ENCODE measurements at regions not wholly inside any gene's neighbourhood (a gene's known extent, or its start where the extent isn't known, plus 50 kb on each side); places are given as distances from the start of the nearest gene placed in this dataset.

- no peaks in the 10 kb centered on the region for H4K20me1 ChIP-seq
- H3K27ac ChIP-seq = no peak overlapping the region
- H3K36me3 ChIP-seq = no peaks in the 10 kb centered on the region
- no peak overlapping the region for H3K4me3 ChIP-seq
- no peak overlapping the region for H3K9ac ChIP-seq
- H3K27me3 ChIP-seq = no peaks in the 10 kb centered on the region
- H3K4me1 ChIP-seq = peaks cover 10% of the 10 kb centered on the region
- no peak overlapping the region for H3K4me2 ChIP-seq
- no peak for TF ChIP-seq Cebpa-rat (IDR thresholded peaks at IDR 0.05)
- no peaks in the 10 kb centered on the region for H3K9me3 ChIP-seq
These were observed 276.8 kb upstream of the SESN3 start for GRCh38 chr11:95507794-95508193.

DNA sequence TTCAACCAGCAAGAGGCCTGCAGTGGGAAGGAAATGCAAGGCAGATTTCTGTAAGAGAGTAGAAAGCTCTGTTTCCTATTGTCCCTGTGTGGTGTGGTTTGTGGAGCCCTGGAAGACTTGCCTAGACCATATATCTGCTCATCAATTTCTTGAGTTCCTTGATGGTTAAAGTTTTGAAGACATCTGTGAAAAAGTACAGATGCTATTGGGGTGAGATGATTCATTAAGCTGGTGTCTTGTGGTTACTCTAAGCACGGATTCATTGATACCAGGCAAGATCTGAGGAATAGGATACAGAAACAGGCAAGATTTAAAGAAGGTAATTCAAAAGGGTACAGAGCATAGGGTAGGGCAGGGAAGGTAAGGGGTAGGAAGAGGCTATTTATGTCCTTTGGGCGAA is 275.8 kb upstream of the SESN3 start:
- Histone ChIP-seq H4K20me1 (no peaks in the 10 kb centered on the region), H3K4me1 (peaks cover 10% of the 10 kb centered on the region), H3K4me3 (no peak overlapping the region), H3K27me3 (no peaks in the 10 kb centered on the region), H3K9me3 (no peaks in the 10 kb centered on the region), H3K36me3 (no peaks in the 10 kb centered on the region), H3K9ac (no peak overlapping the region), H3K4me2 (no peak overlapping the region), H3K27ac (no peak overlapping the region)
- no peak for TF ChIP-seq Cebpa-rat (IDR thresholded peaks at IDR 0.05)

DNA sequence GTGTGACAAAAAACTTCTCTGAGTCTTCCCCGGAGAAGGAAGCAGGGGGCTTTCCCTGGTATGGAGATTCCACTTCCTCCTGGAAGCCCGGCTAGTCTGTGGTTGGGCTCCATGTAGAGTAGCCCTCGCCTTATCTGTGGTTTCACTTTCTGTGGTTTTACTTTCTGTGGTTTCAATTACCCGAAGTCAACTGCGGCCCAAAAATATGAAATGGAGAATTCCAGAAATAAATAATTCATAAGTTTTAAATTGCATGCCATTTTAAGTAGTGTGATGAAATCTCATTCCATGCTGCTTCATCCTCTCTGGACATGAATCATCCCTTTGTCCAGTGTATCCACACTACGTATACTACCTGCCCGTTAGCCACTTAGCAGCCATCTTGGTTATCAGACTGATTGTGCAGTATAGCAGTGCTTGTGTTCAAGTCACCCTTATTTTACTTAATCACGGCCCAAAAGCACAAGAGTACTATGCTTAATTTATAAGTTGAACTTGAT is 275.0 kb upstream of the SESN3 start:
- Histone ChIP-seq H3K4me2 (peak overlapping the region; percentile 38), H3K36me3 (no peaks in the 10 kb centered on the region)

DNA sequence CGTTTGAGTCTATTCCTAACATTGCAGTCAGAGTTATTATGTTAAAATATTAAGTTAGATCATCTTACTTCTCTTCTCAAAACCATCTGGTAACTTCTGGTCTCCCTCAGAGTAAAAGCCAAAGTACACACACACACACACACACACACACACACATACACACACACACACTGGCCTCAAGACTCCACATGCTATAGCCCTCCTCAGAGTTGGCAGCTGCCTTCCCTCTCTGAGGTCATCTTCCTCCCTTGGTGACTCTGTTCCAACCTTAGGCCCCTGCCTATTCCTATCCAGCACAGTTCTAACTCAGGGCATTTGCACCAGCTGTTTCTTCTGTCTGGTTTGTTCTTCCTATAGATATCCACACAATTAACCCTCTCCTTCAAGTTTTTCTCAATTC is 272.0 kb upstream of the SESN3 start:
- no peak for TF ChIP-seq Cebpa-rat (IDR thresholded peaks at IDR 0.05)

More for the DNA sequence above, 275.0 kb upstream of the SESN3 start:
- Histone ChIP-seq H4K20me1 (no peaks in the 10 kb centered on the region), H3K4me1 (peaks cover 10% of the 10 kb centered on the region), H3K4me3 (no peak overlapping the region), H3K27ac (no peak overlapping the region), H3K27me3 (no peaks in the 10 kb centered on the region), H3K9me3 (no peaks in the 10 kb centered on the region), H3K9ac (no peak overlapping the region)
- no peak for TF ChIP-seq Cebpa-rat (IDR thresholded peaks at IDR 0.05)

DNA sequence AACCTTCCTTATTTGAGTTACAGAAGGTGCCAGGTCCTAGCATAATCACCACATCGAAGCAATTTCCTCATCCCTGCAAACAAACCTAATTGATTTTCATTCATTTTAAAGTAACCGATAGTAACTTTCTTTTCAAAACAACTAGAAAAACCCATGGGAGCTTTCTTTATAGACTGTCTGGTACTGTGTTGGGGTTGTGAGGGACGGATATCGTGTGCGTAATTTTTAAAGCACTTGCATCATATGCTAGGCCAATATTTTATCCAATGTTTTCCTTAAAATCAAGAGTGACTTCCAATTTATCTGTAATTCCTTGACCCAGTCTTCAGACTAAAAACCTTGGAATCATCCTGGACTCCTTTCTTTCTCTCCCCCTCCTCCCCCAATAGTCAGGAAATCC is 271.5 kb upstream of the SESN3 start:
- H3K4me1 ChIP-seq = peaks cover 10% of the 10 kb centered on the region
- H3K36me3 ChIP-seq = no peaks in the 10 kb centered on the region
- no peak overlapping the region for H3K9ac ChIP-seq
- H3K27me3 ChIP-seq = no peaks in the 10 kb centered on the region
- no peak overlapping the region for H3K4me3 ChIP-seq
- H3K27ac ChIP-seq = no peak overlapping the region
- no peak overlapping the region for H3K4me2 ChIP-seq
- TF ChIP-seq Cebpa-rat (IDR thresholded peaks at IDR 0.05) = no peak
- no peaks in the 10 kb centered on the region for H4K20me1 ChIP-seq
- no peaks in the 10 kb centered on the region for H3K9me3 ChIP-seq

More for the DNA sequence above, 272.0 kb upstream of the SESN3 start:
- H3K4me1 ChIP-seq = peaks cover 10% of the 10 kb centered on the region
- H3K27ac ChIP-seq = no peak overlapping the region
- H3K9ac ChIP-seq = no peak overlapping the region
- no peaks in the 10 kb centered on the region for H3K36me3 ChIP-seq
- H3K9me3 ChIP-seq = no peaks in the 10 kb centered on the region
- no peaks in the 10 kb centered on the region for H4K20me1 ChIP-seq
- H3K4me2 ChIP-seq = no peak overlapping the region
- H3K4me3 ChIP-seq = no peak overlapping the region
- no peaks in the 10 kb centered on the region for H3K27me3 ChIP-seq

DNA sequence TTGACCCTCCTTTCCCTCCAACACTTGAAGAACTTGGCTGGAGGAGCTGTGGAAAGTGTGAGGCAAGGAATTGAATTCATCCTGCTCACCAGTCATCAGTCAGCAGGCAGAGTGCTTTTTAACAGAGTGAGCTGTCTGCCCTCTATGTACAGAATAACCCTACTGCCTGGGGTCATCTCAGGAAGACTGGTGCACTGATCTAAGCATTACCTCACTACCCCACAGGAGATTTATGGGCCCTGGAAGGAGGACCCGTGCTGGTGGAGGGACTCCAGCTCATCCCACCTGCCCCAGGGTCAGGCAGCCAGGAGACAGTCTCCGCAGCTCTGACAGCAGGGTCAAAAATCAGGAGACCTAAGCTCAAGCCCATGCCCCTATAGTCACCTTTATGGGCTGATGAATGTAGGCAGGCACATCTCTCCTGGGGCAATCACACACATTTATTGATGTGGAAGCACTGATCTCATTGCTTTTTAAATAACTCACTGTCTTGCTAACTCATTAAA is 270.8 kb upstream of the SESN3 start:
- H3K9ac ChIP-seq = no peak overlapping the region
- H3K27ac ChIP-seq = no peak overlapping the region
- no peaks in the 10 kb centered on the region for H3K9me3 ChIP-seq
- H3K36me3 ChIP-seq = no peaks in the 10 kb centered on the region
- no peak overlapping the region for H3K4me3 ChIP-seq
- peaks cover 10% of the 10 kb centered on the region for H3K4me1 ChIP-seq
- no peaks in the 10 kb centered on the region for H3K27me3 ChIP-seq
- no peak for TF ChIP-seq Cebpa-rat (IDR thresholded peaks at IDR 0.05)
- H3K4me2 ChIP-seq = no peak overlapping the region
- H4K20me1 ChIP-seq = no peaks in the 10 kb centered on the region

DNA sequence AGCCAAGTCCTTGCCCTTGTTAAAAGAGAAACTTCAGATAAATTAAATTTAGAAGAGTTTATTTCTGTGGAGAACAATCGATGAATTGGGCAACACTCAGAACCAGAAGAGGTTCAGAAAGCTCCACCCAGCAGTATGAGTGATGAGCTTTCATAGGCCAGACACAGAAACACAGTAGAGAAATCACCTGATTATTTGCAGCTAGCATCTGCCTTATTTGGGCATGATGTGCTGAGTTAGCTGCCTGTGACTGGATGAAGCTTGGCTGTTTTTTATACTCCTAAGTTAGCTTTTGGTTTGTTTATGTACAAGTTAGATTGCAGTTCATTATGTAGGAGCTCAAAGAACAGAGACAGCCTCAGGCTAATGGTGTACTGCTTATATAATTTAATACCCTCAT is 269.5 kb upstream of the SESN3 start:
- Histone ChIP-seq H3K4me1 (no peaks in the 10 kb centered on the region; the same call in 1 of the 2 replicates), H3K27me3 (no peaks in the 10 kb centered on the region), H3K36me3 (no peaks in the 10 kb centered on the region), H3K27ac (no peak overlapping the region), H3K4me2 (no peak overlapping the region), H3K9ac (no peak overlapping the region), H4K20me1 (no peaks in the 10 kb centered on the region), H3K9me3 (no peaks in the 10 kb centered on the region), H3K4me3 (no peak overlapping the region)
- TF ChIP-seq Cebpa-rat (IDR thresholded peaks at IDR 0.05) = no peak

DNA sequence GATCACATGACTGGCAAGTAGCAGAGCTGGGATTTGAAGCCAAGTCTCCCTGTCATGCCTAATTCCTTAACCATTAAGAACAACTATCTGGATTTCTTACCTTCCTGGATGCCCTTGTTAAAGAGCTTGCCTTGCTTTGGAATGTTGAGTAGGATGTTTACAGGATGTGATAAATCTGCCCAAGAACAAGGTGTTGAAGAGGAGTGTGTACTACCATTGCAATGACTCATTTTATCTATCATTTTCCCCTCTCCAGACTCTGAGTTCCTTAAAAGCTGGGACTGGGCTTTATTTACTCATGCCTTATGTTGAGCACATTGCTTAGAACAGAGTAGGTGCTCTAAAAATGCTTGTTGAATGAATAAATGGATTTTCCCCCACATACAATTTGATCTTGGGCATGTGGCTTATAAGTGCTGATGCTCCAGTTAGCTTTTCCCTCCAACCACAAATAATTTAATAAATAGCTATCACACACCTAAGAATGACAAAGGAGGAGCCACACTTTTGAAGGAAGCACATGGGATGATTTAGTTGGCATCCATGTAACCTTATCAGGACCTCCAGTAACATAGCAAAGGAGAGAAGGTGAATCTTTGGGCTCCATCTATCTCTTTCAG is 268.6 kb upstream of the SESN3 start:
- Histone ChIP-seq H3K4me1 (no peaks in the 10 kb centered on the region), H3K9ac (no peak overlapping the region), H3K4me2 (no peak overlapping the region), H3K36me3 (no peaks in the 10 kb centered on the region), H3K27ac (no peak overlapping the region), H3K9me3 (no peaks in the 10 kb centered on the region), H4K20me1 (no peaks in the 10 kb centered on the region), H3K4me3 (no peak overlapping the region), H3K27me3 (no peaks in the 10 kb centered on the region)
- TF ChIP-seq Cebpa-rat (IDR thresholded peaks at IDR 0.05) = no peak

DNA sequence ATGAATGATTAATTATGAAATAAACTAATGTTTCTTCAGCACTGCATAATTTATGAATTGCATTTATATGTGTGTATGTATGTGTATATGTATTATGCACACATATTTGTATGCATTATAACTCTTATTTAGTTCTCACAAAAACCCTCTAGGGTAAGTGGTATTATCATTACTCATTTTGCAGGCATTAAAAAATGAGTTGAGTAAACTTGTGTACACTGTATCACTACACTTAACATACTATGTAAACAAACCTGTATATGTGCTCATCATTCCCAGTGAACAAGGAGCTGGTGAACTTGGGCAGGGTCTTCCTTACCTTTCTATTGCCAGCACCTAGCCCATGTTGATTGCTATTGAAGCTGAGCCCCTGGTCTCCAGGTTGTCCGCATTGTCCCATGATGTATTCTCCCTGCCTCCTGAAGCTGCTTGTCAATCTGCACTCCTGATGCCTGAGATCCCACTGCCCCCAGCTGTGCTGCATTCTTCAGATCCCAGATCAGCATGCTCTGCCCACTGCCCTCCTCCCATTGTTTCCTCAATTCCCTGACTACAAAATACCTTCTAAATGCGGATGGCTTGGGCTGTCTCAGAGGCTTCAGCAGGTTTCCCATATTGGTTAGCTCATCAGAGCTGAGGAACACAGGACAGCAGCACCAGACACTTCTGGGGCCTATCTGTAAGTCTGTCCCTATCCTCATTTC is 267.9 kb upstream of the SESN3 start:
- Histone ChIP-seq H4K20me1 (no peaks in the 10 kb centered on the region), H3K9ac (no peak overlapping the region), H3K9me3 (no peaks in the 10 kb centered on the region), H3K4me1 (no peaks in the 10 kb centered on the region), H3K27ac (no peak overlapping the region), H3K4me3 (no peak overlapping the region), H3K36me3 (no peaks in the 10 kb centered on the region), H3K4me2 (no peak overlapping the region), H3K27me3 (no peaks in the 10 kb centered on the region)
- no peak for TF ChIP-seq Cebpa-rat (IDR thresholded peaks at IDR 0.05)

DNA sequence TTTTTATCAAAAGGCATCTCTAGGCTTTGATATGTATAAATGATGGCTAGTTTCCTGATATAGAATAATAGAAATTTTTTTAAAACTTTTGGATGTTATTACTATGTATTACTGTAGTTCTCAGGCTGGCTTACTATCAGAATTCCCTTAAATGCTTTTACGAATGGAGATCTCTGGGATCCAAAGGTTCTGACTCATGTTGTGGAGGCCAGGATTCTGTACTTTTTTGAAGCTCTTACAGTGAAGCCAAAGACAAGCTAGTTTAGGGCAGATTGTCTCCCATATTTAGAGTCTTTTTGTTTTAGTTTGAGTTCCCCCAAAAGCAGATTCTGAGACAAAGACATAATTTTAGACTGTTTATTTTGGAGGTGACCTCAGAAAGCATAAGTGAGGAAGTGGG is 265.9 kb upstream of the SESN3 start:
- Histone ChIP-seq H3K4me3 (no peak overlapping the region), H3K4me2 (no peak overlapping the region), H4K20me1 (no peaks in the 10 kb centered on the region), H3K4me1 (no peaks in the 10 kb centered on the region), H3K27me3 (no peaks in the 10 kb centered on the region), H3K36me3 (no peaks in the 10 kb centered on the region), H3K27ac (no peak overlapping the region), H3K9me3 (no peaks in the 10 kb centered on the region), H3K9ac (no peak overlapping the region)
- TF ChIP-seq Cebpa-rat (IDR thresholded peaks at IDR 0.05) = no peak
